HepG2 (cell line): ENCODE measurements at regions not wholly inside any gene's neighbourhood (a gene's known extent, or its start where the extent isn't known, plus 50 kb on each side); places are given as distances from the start of the nearest gene placed in this dataset.

Source experiments
- ATAC-seq: fragments of 200-7000 bp; cut with Tn5 transposase; 3 replicates; pipeline ENCODE4 v1.9.1; 2020; ENCODE audit warnings: mild to moderate bottlenecking, moderate library complexity
- BruUV-seq: library from RNA; stranded (reverse); fragments of 400-500 nt; replicated peaks from 2 replicates; lab custom pipeline; 2021; lab: Mats Ljungman, UMichigan
- CTCF ChIA-PET: fragments of 300-600 bp; formaldehyde crosslinking; extraction: SDS; loops from one replicate; lab custom pipeline; 2021; ENCODE audit warnings: low total read pairs, inconsistent platforms, low intra/inter-chr PET ratio; lab: Yijun Ruan, JAX
- POLR2A ChIA-PET: fragments of 350-600 bp; sonication (Branson Sonifier 250); formaldehyde crosslinking; loops from one replicate; lab custom pipeline; 2020; ENCODE audit warnings: antibody characterized with exemption, inconsistent platforms; lab: Yijun Ruan, JAX
- DNase-seq: peaks from one replicate; pipeline ENCODE4 v3.0.0-alpha.2; 2015; ENCODE audit warnings: low spot score
- FAIRE-seq: peaks from 3 replicates; lab custom pipeline; 2011; peaks lifted over from hg19 to GRCh38; lab: Jason Lieb, UNC
- H2AFZ ChIP-seq: one replicate; pipeline ENCODE4 v1.6.1; 2011; ENCODE audit warnings: low read length, inconsistent platforms
- H3K27ac ChIP-seq: fragments of 300-600 bp; 3 replicates; pipeline ENCODE4 v1.8.0; 2011; ENCODE audit warnings: mixed run types, mild to moderate bottlenecking, mixed read lengths, low read length, inconsistent platforms; ENCODE audit not compliant: insufficient read depth; ENCODE audit errors: extremely low read length
- H3K27me3 ChIP-seq, 2 experiments: fragments of 200-600 bp in 1 of 2; 2 replicates in 1 of 2; 3 replicates in 1 of 2; pipeline versions ENCODE4 v1.6.0 to v1.8.0; 2011; ENCODE audit warnings: low read length in 2 of 2, mild to moderate bottlenecking in 2 of 2, moderate library complexity in 2 of 2, inconsistent platforms in 1 of 2; ENCODE audit not compliant: insufficient read depth in 2 of 2, control insufficient read depth in 1 of 2
- H3K36me3 ChIP-seq, 2 experiments: fragments of 200-600 bp in 1 of 2; replicated peaks in 1 of 2; 2 replicates in 1 of 2; 3 replicates in 1 of 2; pipeline versions ENCODE4 v1.5.1 to v1.8.0; 2011; ENCODE audit warnings: low read length in 2 of 2, inconsistent platforms in 1 of 2; ENCODE audit not compliant: insufficient read depth in 2 of 2, control insufficient read depth in 1 of 2
- H3K4me1 ChIP-seq: 2 replicates; pipeline ENCODE4 v1.5.1; 2012; ENCODE audit warnings: low read length, inconsistent platforms; ENCODE audit not compliant: insufficient read depth
- H3K4me2 ChIP-seq: 2 replicates; pipeline ENCODE4 v1.6.0; 2011; ENCODE audit warnings: low read depth, low read length, inconsistent platforms
- H3K4me3 ChIP-seq, 3 experiments: fragments of 200-600 bp in 1 of 3; sonication (generic), shearing (Covaris generic) in 1 of 3; replicated peaks in 1 of 3; 2 replicates each; pipeline ENCODE4 v1.5.1; 2011 to 2016; ENCODE audit warnings: low read length in 3 of 3, inconsistent platforms in 2 of 3, low read depth in 2 of 3, mild to moderate bottlenecking in 2 of 3, control low read depth in 1 of 3, mixed read lengths in 1 of 3; ENCODE audit not compliant: insufficient read depth in 1 of 3
- H3K79me2 ChIP-seq: one replicate; pipeline ENCODE4 v1.6.1; 2011; ENCODE audit warnings: low read length, inconsistent platforms; ENCODE audit not compliant: insufficient read depth
- H3K9ac ChIP-seq: 2 replicates; pipeline ENCODE4 v1.6.0; 2011; ENCODE audit warnings: mild to moderate bottlenecking, low read depth, low read length, inconsistent platforms; ENCODE audit not compliant: insufficient read depth
- H3K9me3 ChIP-seq: 2 replicates; pipeline ENCODE4 v1.5.1; 2012; ENCODE audit warnings: mild to moderate bottlenecking, low read length
- H4K20me1 ChIP-seq: 2 replicates; pipeline ENCODE4 v1.6.0; 2011; ENCODE audit warnings: inconsistent platforms, mild to moderate bottlenecking, low read length, moderate library complexity; ENCODE audit not compliant: insufficient read depth
- BATF2 ChIP-seq: sonication (generic); formaldehyde crosslinking; IDR thresholded peaks from 2 replicates; pipeline ENCODE4 v1.8.0; 2022; ENCODE audit warnings: mild to moderate bottlenecking, missing genetic modification reagents, moderate library complexity
- ELF1 ChIP-seq: sonication (generic); formaldehyde crosslinking; IDR thresholded peaks from 2 replicates; pipeline ENCODE4 v1.4.0; 2020; ENCODE audit warnings: missing genetic modification reagents
- HDAC6 ChIP-seq: fragments of 200-600 bp; sonication (generic); IDR thresholded peaks from 2 replicates; pipeline ENCODE4 v1.7.0; 2017; ENCODE audit warnings: mild to moderate bottlenecking, antibody characterized with exemption, low read length, low read depth
- HOXA3 ChIP-seq: sonication (generic); formaldehyde crosslinking; IDR thresholded peaks from 2 replicates; pipeline ENCODE4 v1.5.0; 2020; ENCODE audit warnings: missing genetic modification reagents
- IRF1 ChIP-seq: sonication (generic); formaldehyde crosslinking; IDR thresholded peaks from 2 replicates; pipeline ENCODE4 v1.4.0; 2020; ENCODE audit warnings: low read depth, mild to moderate bottlenecking, missing genetic modification reagents
- MXD4 ChIP-seq: IDR thresholded peaks from 2 replicates; pipeline ENCODE4 v1.6.1; 2016; ENCODE audit warnings: mild to moderate bottlenecking, missing biosample characterization, missing genetic modification reagents
- NR0B2 ChIP-seq: sonication (generic); formaldehyde crosslinking; IDR thresholded peaks from 2 replicates; pipeline ENCODE4 v1.4.0; 2020; ENCODE audit warnings: mild to moderate bottlenecking, missing genetic modification reagents
- POLR2G ChIP-seq: fragments of 200-400 bp; formaldehyde crosslinking; IDR thresholded peaks from 2 replicates; pipeline ENCODE4 v1.6.1; 2018; ENCODE audit warnings: mild to moderate bottlenecking, low read depth, low read length, moderate library complexity
- PRMT3 ChIP-seq: sonication (generic); formaldehyde crosslinking; IDR thresholded peaks from 2 replicates; pipeline ENCODE4 v1.8.1; 2022; ENCODE audit warnings: low read depth, mild to moderate bottlenecking, moderate library complexity, missing genetic modification reagents, borderline replicate concordance
- RXRA ChIP-seq: sonication (generic); formaldehyde crosslinking; IDR thresholded peaks from 2 replicates; pipeline ENCODE4 v1.5.1; 2020; ENCODE audit warnings: missing genetic modification reagents
- SMAD9 ChIP-seq: sonication (generic); formaldehyde crosslinking; IDR thresholded peaks from 2 replicates; pipeline ENCODE4 v1.5.1; 2020; ENCODE audit warnings: mild to moderate bottlenecking, missing genetic modification reagents
- SRF ChIP-seq: IDR thresholded peaks from 2 replicates; pipeline ENCODE4 v1.6.1; 2011; ENCODE audit warnings: mild to moderate bottlenecking, low read depth, low read length, moderate library complexity
- YEATS4 ChIP-seq: sonication (generic); formaldehyde crosslinking; IDR thresholded peaks from 2 replicates; pipeline ENCODE4 v1.4.0; 2020; ENCODE audit warnings: missing genetic modification reagents, borderline replicate concordance
- ZNF260 ChIP-seq: sonication (generic); formaldehyde crosslinking; IDR thresholded peaks from 2 replicates; pipeline ENCODE4 v1.4.0; 2020; ENCODE audit warnings: missing genetic modification reagents, low read depth, mild to moderate bottlenecking, borderline replicate concordance
- ZNF781 ChIP-seq: sonication (generic); formaldehyde crosslinking; IDR thresholded peaks from 2 replicates; pipeline ENCODE4 v1.5.1; 2020; ENCODE audit warnings: borderline replicate concordance, mild to moderate bottlenecking, missing genetic modification reagents; ENCODE audit errors: not compliant biosample characterization
- WGBS: methylation state at CpG from one replicate; pipeline ENCODE4 v1.1.6; 2017; ENCODE audit warnings: low lambda C conversion rate; 5-methylcytosine and 5-hydroxymethylcytosine counted together
- in situ Hi-C: cut with HindIII; loops from 2 replicates; pipeline ENCODE4 v1.10.0; 2017; ENCODE audit warnings: low pct_unique_long_range_greater_than_20kb; ENCODE audit not compliant: extremely low pct_ligation_motif_present
- intact Hi-C: fragments of 100-400 bp; cut with micrococcal nuclease; formaldehyde crosslinking; loops from one replicate; pipeline ENCODE4 v1.10.0; 2022; ENCODE audit not compliant: unreplicated experiment

GRCh38 chr1:5793516-5793915 lies 198.7 kb downstream of the NPHP4 start (continued):
- TF ChIP-seq IRF1 (CRISPR knock-in tag), result no peak
- TF ChIP-seq NR0B2 (CRISPR knock-in tag), result no peak
- no peak for TF ChIP-seq HDAC6
- no peak for TF ChIP-seq YEATS4 (CRISPR knock-in tag)
- no peak for TF ChIP-seq HOXA3 (CRISPR knock-in tag)
- no peak for TF ChIP-seq SMAD9 (CRISPR knock-in tag)

DNA sequence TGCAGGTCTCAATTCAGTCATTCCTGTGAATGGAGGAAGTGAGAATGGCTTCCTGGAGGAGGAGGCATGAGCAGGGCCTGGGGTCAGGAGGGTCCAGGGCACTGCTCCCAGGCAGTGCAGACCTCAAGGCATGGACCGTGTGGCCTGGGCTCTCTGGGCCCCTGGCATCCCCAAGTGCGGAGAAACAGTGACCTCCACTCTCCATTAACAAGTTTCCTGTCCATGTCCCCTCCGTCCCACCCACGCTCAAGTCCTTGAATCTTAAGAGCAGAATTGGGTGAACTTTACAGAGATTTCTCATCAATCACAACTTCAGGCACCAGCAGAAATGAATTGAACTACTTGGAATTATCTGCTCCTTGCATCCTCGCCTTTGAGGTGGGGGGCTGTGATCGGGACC lies 211.1 kb downstream of the NPHP4 start:
- Histone ChIP-seq H2AFZ (no peak overlapping the region), H3K27me3 (peaks cover 0 to 8% of the 10 kb centered on the region in 2 experiments), H3K36me3 (no peaks in the 10 kb centered on the region), H3K79me2 (no peaks in the 10 kb centered on the region), H4K20me1 (no peaks in the 10 kb centered on the region), H3K4me2 (no peak overlapping the region)
- 10% methylated on average over 4 of the region's 6 CpGs for WGBS
- ChIA-PET CTCF (no interaction called here), POLR2A (no interaction called here)
- in situ Hi-C loops, result no loop called here
- TF ChIP-seq BATF2 (no peak), POLR2G (no peak), ZNF260 (CRISPR knock-in tag) (no peak), ELF1 (CRISPR knock-in tag) (no peak), RXRA (CRISPR knock-in tag) (no peak), MXD4 (CRISPR knock-in tag) (no peak), ZNF781 (CRISPR knock-in tag) (no peak), PRMT3 (CRISPR knock-in tag) (no peak), SRF (no peak)
- TF ChIP-seq, all 625 proteins: peak for 0
- Histone ChIP-seq H3K4me3 (no peak overlapping the region), H3K27ac (no peak overlapping the region), H3K9ac (no peak overlapping the region), H3K9me3 (no peaks in the 10 kb centered on the region), H3K4me1 (no peaks in the 10 kb centered on the region)
- no peak for DNase-seq
- FAIRE-seq, result no peak
- intact Hi-C loops, result no loop called here
- no peak for ATAC-seq
- no TSS peak for BruUV-seq
